ENCODE measurements at regions not wholly inside any gene's neighbourhood (a gene's known extent, or its start where the extent isn't known, plus 50 kb on each side); places are given as distances from the start of the nearest gene placed in this dataset.

- TF ChIP-seq, protein P1, sequence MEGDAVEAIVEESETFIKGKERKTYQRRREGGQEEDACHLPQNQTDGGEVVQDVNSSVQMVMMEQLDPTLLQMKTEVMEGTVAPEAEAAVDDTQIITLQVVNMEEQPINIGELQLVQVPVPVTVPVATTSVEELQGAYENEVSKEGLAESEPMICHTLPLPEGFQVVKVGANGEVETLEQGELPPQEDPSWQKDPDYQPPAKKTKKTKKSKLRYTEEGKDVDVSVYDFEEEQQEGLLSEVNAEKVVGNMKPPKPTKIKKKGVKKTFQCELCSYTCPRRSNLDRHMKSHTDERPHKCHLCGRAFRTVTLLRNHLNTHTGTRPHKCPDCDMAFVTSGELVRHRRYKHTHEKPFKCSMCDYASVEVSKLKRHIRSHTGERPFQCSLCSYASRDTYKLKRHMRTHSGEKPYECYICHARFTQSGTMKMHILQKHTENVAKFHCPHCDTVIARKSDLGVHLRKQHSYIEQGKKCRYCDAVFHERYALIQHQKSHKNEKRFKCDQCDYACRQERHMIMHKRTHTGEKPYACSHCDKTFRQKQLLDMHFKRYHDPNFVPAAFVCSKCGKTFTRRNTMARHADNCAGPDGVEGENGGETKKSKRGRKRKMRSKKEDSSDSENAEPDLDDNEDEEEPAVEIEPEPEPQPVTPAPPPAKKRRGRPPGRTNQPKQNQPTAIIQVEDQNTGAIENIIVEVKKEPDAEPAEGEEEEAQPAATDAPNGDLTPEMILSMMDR (IDR thresholded peaks at IDR 0.05; ENCODE audit: extremely low read depth, insufficient read depth, missing control alignments) = no peak
- in situ Hi-C loops (cut with MboI; ENCODE audit: low pct_unique_long_range_greater_than_20kb, low sequenced_read_pairs, unreplicated experiment) = no loop called here
- no peak for DNase-seq (ENCODE audit: low spot score)
These were observed 236.9 kb upstream of the ANKRD55 start for GRCh38 chr5:56470007-56470406.

- no peak for DNase-seq (ENCODE audit: low spot score)
- TF ChIP-seq, protein P1 (IDR thresholded peaks at IDR 0.05; ENCODE audit: extremely low read depth, insufficient read depth, missing control alignments) = no peak
- in situ Hi-C loops (cut with MboI; ENCODE audit: low pct_unique_long_range_greater_than_20kb, low sequenced_read_pairs, unreplicated experiment) = no loop called here
These were observed 235.1 kb upstream of the ANKRD55 start for GRCh38 chr5:56468277-56468676.

- TF ChIP-seq, protein P1 (IDR thresholded peaks at IDR 0.05; ENCODE audit: extremely low read depth, insufficient read depth, missing control alignments) = no peak
- DNase-seq (ENCODE audit: low spot score) = no peak
- in situ Hi-C loops (cut with MboI; ENCODE audit: low pct_unique_long_range_greater_than_20kb, low sequenced_read_pairs, unreplicated experiment) = no loop called here
These were observed 234.1 kb upstream of the ANKRD55 start for GRCh38 chr5:56467176-56467717.

DNA sequence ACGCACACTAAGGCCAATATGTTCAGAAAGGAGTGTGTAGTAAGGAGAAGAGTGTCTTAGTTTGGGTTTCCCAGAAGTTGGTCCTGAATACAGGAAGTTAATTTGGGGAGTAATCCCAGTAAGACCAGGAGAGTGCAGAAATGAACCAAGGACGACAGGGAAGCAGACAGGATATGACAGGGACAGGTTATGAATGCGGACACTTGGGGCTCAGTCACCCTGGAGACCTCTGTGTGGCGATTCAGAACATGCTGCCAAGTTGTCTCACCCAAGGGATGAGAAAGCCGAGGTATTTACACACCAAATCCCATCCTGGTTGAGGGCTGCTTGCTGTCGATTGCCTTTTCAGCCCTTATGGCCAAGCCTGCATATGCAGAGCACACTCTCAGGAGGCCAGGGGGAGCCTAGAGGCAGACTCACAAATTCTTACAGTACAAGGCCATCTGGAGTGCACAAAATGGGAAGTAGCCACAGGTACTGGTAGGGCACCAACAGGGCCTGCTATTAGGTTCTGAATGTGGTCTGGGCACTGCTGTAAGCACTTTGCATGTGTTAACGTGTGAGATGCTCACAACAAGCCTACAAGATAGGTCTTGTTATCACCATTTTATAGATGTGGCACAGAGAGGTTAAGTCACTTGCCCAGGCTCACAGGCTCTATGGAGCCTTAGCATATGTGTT, 233.1 kb upstream of the ANKRD55 start:
- TF ChIP-seq, protein P1 (IDR thresholded peaks at IDR 0.05; ENCODE audit: extremely low read depth, insufficient read depth, missing control alignments) = no peak
- in situ Hi-C loops (cut with MboI; ENCODE audit: low pct_unique_long_range_greater_than_20kb, low sequenced_read_pairs, unreplicated experiment) = no loop called here
- DNase-seq (ENCODE audit: low spot score) = no peak

DNA sequence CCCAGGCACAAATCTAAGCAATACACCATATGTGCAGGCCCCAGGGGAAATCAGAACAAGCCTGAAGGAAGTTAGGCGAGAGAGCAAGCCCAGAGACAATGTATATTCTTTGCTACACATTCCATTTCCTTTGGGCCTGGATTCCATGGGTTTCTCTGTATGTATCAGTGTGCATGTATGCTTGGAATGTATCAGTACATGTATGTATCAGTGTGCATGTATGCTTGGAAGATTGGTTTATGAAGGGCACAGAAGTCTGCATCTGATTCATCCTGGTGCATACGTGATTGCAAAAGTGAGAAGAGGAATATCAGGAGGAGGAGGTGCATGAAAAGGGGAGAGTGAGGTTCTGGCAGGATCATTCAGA, 232.6 kb upstream of the ANKRD55 start:
- TF ChIP-seq, protein P1 (IDR thresholded peaks at IDR 0.05; ENCODE audit: extremely low read depth, insufficient read depth, missing control alignments) = no peak
- in situ Hi-C loops (cut with MboI; ENCODE audit: low pct_unique_long_range_greater_than_20kb, low sequenced_read_pairs, unreplicated experiment) = no loop called here
- no peak for DNase-seq (ENCODE audit: low spot score)

- no peak for DNase-seq (ENCODE audit: low spot score)
- in situ Hi-C loops (cut with MboI; ENCODE audit: low pct_unique_long_range_greater_than_20kb, low sequenced_read_pairs, unreplicated experiment) = no loop called here
- TF ChIP-seq, protein P1 (IDR thresholded peaks at IDR 0.05; ENCODE audit: extremely low read depth, insufficient read depth, missing control alignments) = no peak
These were observed 232.0 kb upstream of the ANKRD55 start for GRCh38 chr5:56464935-56465768.

Measured in GM13977 (cell line).